PC-9 (cell line): ENCODE measurements at regions not wholly inside any gene's neighbourhood (a gene's known extent, or its start where the extent isn't known, plus 50 kb on each side); places are given as distances from the start of the nearest gene placed in this dataset.

ENCODE experiments used
- CTCF ChIP-seq: fragments of 200-600 bp; sonication (generic); conservative IDR thresholded peaks from 2 replicates; pipeline ENCODE4 v1.6.1; 2017; ENCODE audit warnings: mixed run types, antibody characterized with exemption, mild to moderate bottlenecking, moderate library complexity
- EZH2 ChIP-seq: fragments of 200-600 bp; sonication (generic); IDR thresholded peaks from 2 replicates; pipeline ENCODE4 v1.8.0; 2017; ENCODE audit warnings: antibody characterized with exemption, low read depth

- TF ChIP-seq CTCF (no peak), EZH2 (no peak)
These were observed 1063.3 kb downstream of the ADGRL3 start for GRCh38 chr4:62263454-62263853.
